Activated naive CD4-positive, alpha-beta T cell treated with anti-CD3 and anti-CD28 coated beads, Interleukin-2, amount 10 ng/mL, durations not matched to agents 7 days and 5 days (primary cell): ENCODE measurements at regions not wholly inside any gene's neighbourhood (a gene's known extent, or its start where the extent isn't known, plus 50 kb on each side); places are given as distances from the start of the nearest gene placed in this dataset.

Source experiments
- CTCF ChIA-PET: fragments of 350-600 bp; sonication (Branson Sonifier 250); formaldehyde crosslinking; loops from one replicate; lab custom pipeline; 2021; ENCODE audit warnings: antibody characterized with exemption; lab: Charles Lee
- DNase-seq: peaks from one replicate; pipeline ENCODE4 v3.0.0-alpha.2; 2020
- H3K27ac Mint-ChIP-seq: one replicate; pipeline ENCODE4 v1.8.0; 2021; ENCODE audit warnings: mild to moderate bottlenecking, moderate library complexity, mixed read lengths
- H3K27me3 Mint-ChIP-seq: one replicate; pipeline ENCODE4 v1.8.0; 2021; ENCODE audit warnings: mild to moderate bottlenecking, mixed read lengths
- H3K36me3 Mint-ChIP-seq: one replicate; pipeline ENCODE4 v1.8.0; 2021; ENCODE audit warnings: mixed read lengths
- H3K4me1 Mint-ChIP-seq: one replicate; pipeline ENCODE4 v1.8.0; 2021; ENCODE audit warnings: mixed read lengths
- H3K4me3 Mint-ChIP-seq: one replicate; pipeline ENCODE4 v1.8.0; 2021; ENCODE audit warnings: mild to moderate bottlenecking, moderate library complexity, mixed read lengths
- H3K9me3 Mint-ChIP-seq: one replicate; pipeline ENCODE4 v1.8.0; 2021; ENCODE audit warnings: mixed read lengths

- H3K4me1 Mint-ChIP-seq, result no peaks in the 10 kb centered on the region
- no peaks in the 10 kb centered on the region for H3K36me3 Mint-ChIP-seq
- CTCF ChIA-PET, result no interaction called here
- no peak overlapping the region for H3K4me3 Mint-ChIP-seq
- H3K9me3 Mint-ChIP-seq, result peaks cover 4% of the 10 kb centered on the region
- no peak for DNase-seq
- H3K27me3 Mint-ChIP-seq, result no peaks in the 10 kb centered on the region
- no peak overlapping the region for H3K27ac Mint-ChIP-seq
Observed at GRCh38 chr18:2425426-2426317, 145.6 kb downstream of the METTL4 start.

GRCh38 chr18:2430191-2430590 lies 141.1 kb downstream of the METTL4 start:
- Mint-ChIP-seq H3K9me3 (peaks cover 4% of the 10 kb centered on the region), H3K4me1 (no peaks in the 10 kb centered on the region)

GRCh38 chr18:2431806-2432205 lies 139.5 kb downstream of the METTL4 start:
- CTCF ChIA-PET, result no interaction called here
- Mint-ChIP-seq H3K27me3 (no peaks in the 10 kb centered on the region), H3K4me1 (no peaks in the 10 kb centered on the region), H3K27ac (no peak overlapping the region), H3K4me3 (no peak overlapping the region), H3K36me3 (no peaks in the 10 kb centered on the region), H3K9me3 (peaks cover 4% of the 10 kb centered on the region)
- DNase-seq, result no peak

More at GRCh38 chr18:2430191-2430590, 141.1 kb downstream of the METTL4 start:
- Mint-ChIP-seq H3K36me3 (no peaks in the 10 kb centered on the region), H3K27me3 (no peaks in the 10 kb centered on the region), H3K27ac (no peak overlapping the region), H3K4me3 (no peak overlapping the region)
- no peak for DNase-seq
- CTCF ChIA-PET, result no interaction called here

GRCh38 chr18:2433366-2433765 lies 137.9 kb downstream of the METTL4 start:
- CTCF ChIA-PET, result no interaction called here

GRCh38 chr18:2441544-2441943 lies 129.8 kb downstream of the METTL4 start:
- H3K27ac Mint-ChIP-seq, result no peak overlapping the region
- no peak for DNase-seq
- no peaks in the 10 kb centered on the region for H3K4me1 Mint-ChIP-seq
- H3K9me3 Mint-ChIP-seq, result no peaks in the 10 kb centered on the region
- peaks cover 3% of the 10 kb centered on the region for H3K27me3 Mint-ChIP-seq
- H3K4me3 Mint-ChIP-seq, result no peak overlapping the region
- no peaks in the 10 kb centered on the region for H3K36me3 Mint-ChIP-seq
- CTCF ChIA-PET, result no interaction called here

More at GRCh38 chr18:2433366-2433765, 137.9 kb downstream of the METTL4 start:
- H3K36me3 Mint-ChIP-seq, result no peaks in the 10 kb centered on the region
- H3K4me1 Mint-ChIP-seq, result no peaks in the 10 kb centered on the region
- H3K27me3 Mint-ChIP-seq, result no peaks in the 10 kb centered on the region
- peaks cover 4% of the 10 kb centered on the region for H3K9me3 Mint-ChIP-seq
- H3K27ac Mint-ChIP-seq, result no peak overlapping the region
- no peak for DNase-seq
- H3K4me3 Mint-ChIP-seq, result no peak overlapping the region

- Mint-ChIP-seq H3K27me3 (peaks cover 3% of the 10 kb centered on the region), H3K9me3 (no peaks in the 10 kb centered on the region), H3K4me3 (no peak overlapping the region), H3K4me1 (no peaks in the 10 kb centered on the region), H3K27ac (no peak overlapping the region), H3K36me3 (no peaks in the 10 kb centered on the region)
- CTCF ChIA-PET, result no interaction called here
- no peak for DNase-seq
Observed at GRCh38 chr18:2442006-2442405, 129.3 kb downstream of the METTL4 start.

GRCh38 chr18:2442726-2443275 lies 128.5 kb downstream of the METTL4 start:
- Mint-ChIP-seq H3K9me3 (no peaks in the 10 kb centered on the region), H3K27ac (no peak overlapping the region), H3K4me1 (no peaks in the 10 kb centered on the region), H3K27me3 (peaks cover 3% of the 10 kb centered on the region), H3K4me3 (no peak overlapping the region), H3K36me3 (no peaks in the 10 kb centered on the region)
- no peak for DNase-seq
- CTCF ChIA-PET, result no interaction called here

GRCh38 chr18:2444201-2444875 lies 127.0 kb downstream of the METTL4 start:
- Mint-ChIP-seq H3K27ac (no peak overlapping the region), H3K4me1 (no peaks in the 10 kb centered on the region), H3K36me3 (no peaks in the 10 kb centered on the region), H3K27me3 (peaks cover 3% of the 10 kb centered on the region), H3K4me3 (no peak overlapping the region), H3K9me3 (no peaks in the 10 kb centered on the region)
- DNase-seq, result no peak
- CTCF ChIA-PET, result no interaction called here

- H3K27ac Mint-ChIP-seq, result no peak overlapping the region
- H3K9me3 Mint-ChIP-seq, result no peaks in the 10 kb centered on the region
- peaks cover 3% of the 10 kb centered on the region for H3K27me3 Mint-ChIP-seq
- DNase-seq, result no peak
- CTCF ChIA-PET, result no interaction called here
- no peaks in the 10 kb centered on the region for H3K4me1 Mint-ChIP-seq
- no peaks in the 10 kb centered on the region for H3K36me3 Mint-ChIP-seq
- no peak overlapping the region for H3K4me3 Mint-ChIP-seq
Observed at GRCh38 chr18:2448565-2449151, 122.6 kb downstream of the METTL4 start.

GRCh38 chr18:2451556-2451955 lies 119.7 kb downstream of the METTL4 start:
- CTCF ChIA-PET, result no interaction called here
- Mint-ChIP-seq H3K27ac (no peak overlapping the region), H3K27me3 (peaks cover 4% of the 10 kb centered on the region), H3K4me1 (no peaks in the 10 kb centered on the region), H3K4me3 (no peak overlapping the region), H3K36me3 (no peaks in the 10 kb centered on the region), H3K9me3 (no peaks in the 10 kb centered on the region)
- DNase-seq, result no peak

- H3K36me3 Mint-ChIP-seq, result no peaks in the 10 kb centered on the region
- no peak overlapping the region for H3K27ac Mint-ChIP-seq
- H3K9me3 Mint-ChIP-seq, result no peaks in the 10 kb centered on the region
- no peak overlapping the region for H3K4me3 Mint-ChIP-seq
- no peaks in the 10 kb centered on the region for H3K4me1 Mint-ChIP-seq
- CTCF ChIA-PET, result no interaction called here
- no peak for DNase-seq
- H3K27me3 Mint-ChIP-seq, result peaks cover 11% of the 10 kb centered on the region
Observed at GRCh38 chr18:2459886-2460285, 111.4 kb downstream of the METTL4 start.

GRCh38 chr18:2466978-2467377 lies 104.3 kb downstream of the METTL4 start:
- Mint-ChIP-seq H3K36me3 (no peaks in the 10 kb centered on the region), H3K27me3 (peaks cover 7% of the 10 kb centered on the region), H3K4me1 (no peaks in the 10 kb centered on the region), H3K4me3 (no peak overlapping the region), H3K27ac (no peak overlapping the region), H3K9me3 (no peaks in the 10 kb centered on the region)
- DNase-seq, result no peak
- CTCF ChIA-PET, result no interaction called here

GRCh38 chr18:2468051-2468450 lies 103.3 kb downstream of the METTL4 start:
- Mint-ChIP-seq H3K9me3 (no peaks in the 10 kb centered on the region), H3K27me3 (peaks cover 7% of the 10 kb centered on the region), H3K27ac (no peak overlapping the region), H3K4me1 (no peaks in the 10 kb centered on the region), H3K36me3 (no peaks in the 10 kb centered on the region), H3K4me3 (no peak overlapping the region)
- CTCF ChIA-PET, result no interaction called here
- no peak for DNase-seq

- Mint-ChIP-seq H3K9me3 (no peaks in the 10 kb centered on the region), H3K4me3 (no peak overlapping the region), H3K36me3 (no peaks in the 10 kb centered on the region), H3K27ac (no peak overlapping the region), H3K27me3 (peaks cover 11% of the 10 kb centered on the region), H3K4me1 (no peaks in the 10 kb centered on the region)
- no peak for DNase-seq
- CTCF ChIA-PET, result no interaction called here
Observed at GRCh38 chr18:2471523-2471922, 99.8 kb downstream of the METTL4 start.
